22Rv1 (cell line): ENCODE measurements at regions not wholly inside any gene's neighbourhood (a gene's known extent, or its start where the extent isn't known, plus 50 kb on each side); places are given as distances from the start of the nearest gene placed in this dataset.

Source experiments
- H3K27ac ChIP-seq: fragments of 450-650 bp; 2 replicates; pipeline ENCODE4 v1.5.1; 2017
- ZFX ChIP-seq: fragments of 450-650 bp; IDR thresholded peaks from 2 replicates; pipeline ENCODE4 v1.6.1; 2017; ENCODE audit warnings: antibody characterized with exemption, borderline replicate concordance
- TF ChIP-seq, protein P1 (sequence below): fragments of 450-650 bp; IDR thresholded peaks from 2 replicates; pipeline ENCODE4 v1.5.1; 2017; ENCODE audit warnings: mild to moderate bottlenecking

DNA sequence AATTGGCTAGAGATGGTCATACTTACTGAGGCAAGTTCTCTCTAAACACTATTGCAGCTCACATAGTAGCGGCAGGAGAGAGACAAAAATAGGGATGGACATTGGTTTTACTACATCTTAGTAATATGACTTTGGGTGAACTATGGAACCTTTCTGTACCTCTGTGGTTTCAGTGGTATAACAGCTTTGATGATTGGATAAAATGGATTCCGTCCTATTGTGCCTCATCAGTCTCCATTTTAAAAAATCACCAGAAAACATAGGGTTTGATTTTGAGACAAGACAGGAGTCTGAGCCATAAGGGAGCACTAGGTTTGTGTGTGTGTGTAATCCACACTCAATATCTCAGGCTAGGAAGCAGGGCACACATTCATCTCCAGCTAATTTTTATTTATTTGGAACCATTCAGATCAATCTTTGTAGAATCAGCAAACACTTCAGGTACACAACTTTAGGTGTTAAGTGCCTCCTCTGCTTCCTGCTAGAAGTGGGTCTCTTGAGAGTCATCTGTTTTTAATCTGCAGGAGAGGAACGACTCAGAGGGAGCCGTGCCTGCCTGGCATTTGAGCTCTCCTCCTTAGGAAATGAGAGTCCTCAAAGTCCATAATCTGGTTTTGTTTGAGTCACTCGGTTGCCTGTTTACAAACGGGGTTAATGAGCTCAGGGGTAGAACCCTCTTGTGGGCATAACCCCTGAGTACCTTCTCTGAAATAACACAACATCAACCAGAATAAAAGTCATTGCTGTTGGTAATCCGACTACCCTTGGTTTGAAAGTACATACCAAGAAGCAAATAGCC, 238.5 kb upstream of the BOD1L1 start:
- H3K27ac ChIP-seq: no peak overlapping the region
- no peak for TF ChIP-seq ZFX
- TF ChIP-seq, protein P1, sequence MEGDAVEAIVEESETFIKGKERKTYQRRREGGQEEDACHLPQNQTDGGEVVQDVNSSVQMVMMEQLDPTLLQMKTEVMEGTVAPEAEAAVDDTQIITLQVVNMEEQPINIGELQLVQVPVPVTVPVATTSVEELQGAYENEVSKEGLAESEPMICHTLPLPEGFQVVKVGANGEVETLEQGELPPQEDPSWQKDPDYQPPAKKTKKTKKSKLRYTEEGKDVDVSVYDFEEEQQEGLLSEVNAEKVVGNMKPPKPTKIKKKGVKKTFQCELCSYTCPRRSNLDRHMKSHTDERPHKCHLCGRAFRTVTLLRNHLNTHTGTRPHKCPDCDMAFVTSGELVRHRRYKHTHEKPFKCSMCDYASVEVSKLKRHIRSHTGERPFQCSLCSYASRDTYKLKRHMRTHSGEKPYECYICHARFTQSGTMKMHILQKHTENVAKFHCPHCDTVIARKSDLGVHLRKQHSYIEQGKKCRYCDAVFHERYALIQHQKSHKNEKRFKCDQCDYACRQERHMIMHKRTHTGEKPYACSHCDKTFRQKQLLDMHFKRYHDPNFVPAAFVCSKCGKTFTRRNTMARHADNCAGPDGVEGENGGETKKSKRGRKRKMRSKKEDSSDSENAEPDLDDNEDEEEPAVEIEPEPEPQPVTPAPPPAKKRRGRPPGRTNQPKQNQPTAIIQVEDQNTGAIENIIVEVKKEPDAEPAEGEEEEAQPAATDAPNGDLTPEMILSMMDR: no peak

DNA sequence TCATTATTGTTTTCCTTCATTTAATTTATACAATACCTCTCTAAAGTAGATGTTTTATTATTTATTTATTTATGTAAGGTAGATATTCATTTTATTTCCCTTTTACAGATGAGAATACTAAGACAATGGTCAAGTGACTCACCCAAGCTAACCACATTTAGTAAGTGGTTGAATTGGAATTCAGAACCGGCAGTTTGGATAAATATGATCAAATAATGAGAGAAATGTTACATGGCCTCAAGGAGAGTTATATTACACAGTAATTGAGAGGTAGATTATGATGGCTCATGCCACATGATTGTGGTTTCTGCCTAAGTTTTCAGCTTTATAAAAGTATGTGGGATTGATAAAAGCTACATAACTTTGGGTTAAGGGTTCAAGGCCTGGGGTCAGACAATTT, 239.4 kb upstream of the BOD1L1 start:
- no peak overlapping the region for H3K27ac ChIP-seq
- no peak for TF ChIP-seq ZFX
- TF ChIP-seq, protein P1: no peak

DNA sequence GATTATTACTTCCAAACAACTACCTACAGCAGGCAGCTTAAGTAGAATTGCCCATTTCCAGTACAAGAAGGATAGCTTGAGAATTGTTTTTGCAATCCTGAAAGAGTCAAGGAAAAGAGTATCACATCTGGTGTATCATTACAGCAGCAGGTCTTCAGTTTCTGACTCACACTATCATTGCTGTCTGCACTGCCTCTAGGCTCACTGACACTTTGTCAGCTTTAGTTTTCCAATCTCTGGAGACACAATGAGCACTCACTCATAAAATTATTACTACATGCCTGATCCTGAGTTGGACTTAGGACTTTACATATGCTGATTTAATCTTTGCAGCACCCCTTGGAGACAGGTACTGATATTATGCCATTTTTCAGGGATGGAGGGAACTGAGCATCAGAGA, 244.6 kb upstream of the BOD1L1 start:
- no peak overlapping the region for H3K27ac ChIP-seq
- TF ChIP-seq, protein P1: no peak
- no peak for TF ChIP-seq ZFX

DNA sequence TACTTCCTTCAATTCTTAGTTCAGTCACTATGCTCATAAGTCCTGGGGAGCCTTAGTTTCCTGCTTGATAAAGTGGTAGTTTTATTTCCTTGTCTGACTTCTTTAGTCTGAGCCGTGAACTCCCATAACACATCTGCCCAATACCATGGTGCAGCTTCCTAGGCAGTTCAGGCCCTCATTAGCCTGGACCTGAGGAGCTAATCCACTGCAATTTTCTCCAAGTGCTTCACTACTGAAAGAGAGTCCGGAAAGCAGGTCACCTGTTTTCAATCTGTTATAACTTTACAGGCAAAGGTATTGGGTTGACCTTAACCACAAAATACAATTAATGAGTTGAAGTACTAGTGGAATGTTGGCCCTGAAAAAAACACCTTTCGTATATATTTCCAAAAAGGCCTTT, 245.4 kb upstream of the BOD1L1 start:
- no peak overlapping the region for H3K27ac ChIP-seq
- TF ChIP-seq, protein P1: no peak
- TF ChIP-seq ZFX: no peak

DNA sequence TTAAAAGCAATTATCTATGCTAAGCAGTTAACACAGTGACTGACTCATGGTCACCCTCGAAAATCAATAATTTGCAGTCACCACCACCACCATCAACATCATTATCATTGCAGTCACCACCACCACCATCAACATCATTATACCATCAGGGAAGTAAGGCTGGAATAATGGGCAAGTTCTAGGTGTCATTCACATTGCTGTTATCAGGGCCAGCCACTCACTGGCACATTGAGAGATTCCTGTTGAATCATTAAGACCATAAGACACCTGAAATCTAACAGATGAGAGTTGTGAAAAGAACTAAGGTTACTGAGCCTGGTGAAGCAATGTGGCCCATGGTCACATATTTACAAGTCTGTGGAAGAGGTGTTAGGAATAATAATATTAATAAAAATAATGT, 247.7 kb upstream of the BOD1L1 start:
- H3K27ac ChIP-seq: no peak overlapping the region
- no peak for TF ChIP-seq ZFX
- TF ChIP-seq, protein P1: no peak

DNA sequence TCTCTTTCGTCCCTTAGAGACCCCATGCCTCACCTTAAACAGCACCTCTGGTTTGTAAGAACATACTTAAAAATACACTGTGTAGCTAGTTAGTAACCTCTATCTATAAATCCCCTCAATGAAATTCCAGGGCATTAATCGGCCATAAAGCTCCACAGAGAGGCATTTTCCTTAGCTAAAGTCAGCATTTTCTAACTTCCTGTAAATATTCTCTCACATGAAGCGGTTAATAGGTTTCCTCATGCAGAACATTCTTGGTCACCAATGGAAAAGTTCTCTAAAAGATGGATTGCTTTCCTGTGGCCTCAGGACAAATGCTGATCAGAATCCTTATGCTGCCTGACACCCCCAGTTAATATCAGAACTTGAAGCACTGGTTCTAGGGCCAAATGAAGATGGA, 248.6 kb upstream of the BOD1L1 start:
- H3K27ac ChIP-seq: no peak overlapping the region
- TF ChIP-seq, protein P1: no peak
- TF ChIP-seq ZFX: no peak

DNA sequence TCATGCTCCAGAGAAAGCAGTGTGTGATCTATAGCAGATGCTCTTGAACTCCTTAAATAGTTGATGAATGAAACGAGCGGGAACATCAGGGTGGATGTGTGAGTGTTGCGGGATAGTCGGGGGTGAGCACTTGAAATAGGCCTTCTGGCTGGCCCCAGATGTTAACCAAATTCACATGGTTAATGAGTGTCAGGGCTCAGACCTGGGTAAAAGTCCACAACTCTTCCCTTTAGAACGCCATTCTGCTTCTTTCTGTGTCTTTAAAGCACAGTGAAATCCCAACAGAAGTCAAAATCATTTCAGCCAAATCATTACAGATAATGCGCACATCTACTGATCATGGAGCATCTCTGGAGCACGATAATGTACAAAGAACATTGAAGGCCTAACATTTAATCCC, 249.4 kb upstream of the BOD1L1 start:
- no peak overlapping the region for H3K27ac ChIP-seq
- TF ChIP-seq, protein P1: no peak
- TF ChIP-seq ZFX: no peak
